Activated CD8-positive, alpha-beta T cell treated with anti-CD3 and anti-CD28 coated beads for 36 hours (primary cell): ENCODE measurements at regions not wholly inside any gene's neighbourhood (a gene's known extent, or its start where the extent isn't known, plus 50 kb on each side); places are given as distances from the start of the nearest gene placed in this dataset.

ENCODE experiments used
- ATAC-seq: fragments of 200-7000 bp; cut with Tn5 transposase; one replicate; pipeline ENCODE4 v1.10.0; 2021; ENCODE audit warnings: mild to moderate bottlenecking, moderate library complexity
- CTCF ChIA-PET: fragments of 350-600 bp; sonication (Branson Sonifier 250); formaldehyde crosslinking; loops from one replicate; lab custom pipeline; 2021; ENCODE audit warnings: antibody characterized with exemption; lab: Charles Lee
- POLR2A ChIA-PET: fragments of 350-600 bp; sonication (Branson Sonifier 250); formaldehyde crosslinking; loops from one replicate; lab custom pipeline; 2021; ENCODE audit warnings: antibody characterized with exemption; lab: Charles Lee
- DNase-seq: peaks from one replicate; pipeline ENCODE4 v3.0.0-alpha.2; 2020
- H3K27ac Mint-ChIP-seq: one replicate; pipeline ENCODE4 v1.8.0; 2021; ENCODE audit warnings: mild to moderate bottlenecking, mixed read lengths
- H3K27me3 Mint-ChIP-seq: one replicate; pipeline ENCODE4 v1.8.0; 2021; ENCODE audit warnings: mixed read lengths
- H3K36me3 Mint-ChIP-seq: one replicate; pipeline ENCODE4 v1.8.0; 2021; ENCODE audit warnings: low read depth, mixed read lengths
- H3K4me1 Mint-ChIP-seq: one replicate; pipeline ENCODE4 v1.8.0; 2021; ENCODE audit warnings: low read depth, mixed read lengths
- H3K4me3 Mint-ChIP-seq: one replicate; pipeline ENCODE4 v1.8.0; 2021; ENCODE audit warnings: mild to moderate bottlenecking, moderate library complexity, mixed read lengths
- H3K9me3 Mint-ChIP-seq: one replicate; pipeline ENCODE4 v1.8.0; 2021; ENCODE audit warnings: mixed read lengths
- CTCF ChIP-seq: fragments of 200-600 bp; IDR thresholded peaks from one replicate; pipeline ENCODE4 v1.8.0; 2022; ENCODE audit warnings: antibody characterized with exemption, mild to moderate bottlenecking
- intact Hi-C: fragments of 100-400 bp; cut with micrococcal nuclease; formaldehyde crosslinking; loops from one replicate; pipeline ENCODE4 v1.10.0; 2022

- no peaks in the 10 kb centered on the region for H3K4me1 Mint-ChIP-seq
- no peak for TF ChIP-seq CTCF
- H3K27me3 Mint-ChIP-seq = no peaks in the 10 kb centered on the region
- H3K9me3 Mint-ChIP-seq = no peaks in the 10 kb centered on the region
- CTCF ChIA-PET = no interaction called here
- intact Hi-C loops = no loop called here
- H3K36me3 Mint-ChIP-seq = no peaks in the 10 kb centered on the region
- no peak overlapping the region for H3K4me3 Mint-ChIP-seq
- DNase-seq = no peak
- H3K27ac Mint-ChIP-seq = no peak overlapping the region
- ATAC-seq = no peak
- POLR2A ChIA-PET = no interaction called here
Observed at GRCh38 chr6:156538875-156539660, 238.1 kb upstream of the ARID1B start.

- no peak overlapping the region for H3K27ac Mint-ChIP-seq
Observed at GRCh38 chr6:156534594-156534993, 242.6 kb upstream of the ARID1B start.

GRCh38 chr6:156533872-156534524, 243.2 kb upstream of the ARID1B start:
- no peak overlapping the region for H3K4me3 Mint-ChIP-seq
- ATAC-seq = no peak
- TF ChIP-seq CTCF = no peak
- ChIA-PET POLR2A (no interaction called here), CTCF (no interaction called here)
- no peak overlapping the region for H3K27ac Mint-ChIP-seq
- H3K9me3 Mint-ChIP-seq = no peaks in the 10 kb centered on the region
- intact Hi-C loops = no loop called here
- no peaks in the 10 kb centered on the region for H3K4me1 Mint-ChIP-seq
- H3K36me3 Mint-ChIP-seq = no peaks in the 10 kb centered on the region
- no peak for DNase-seq
- H3K27me3 Mint-ChIP-seq = no peaks in the 10 kb centered on the region

More at GRCh38 chr6:156534594-156534993, 242.6 kb upstream of the ARID1B start:
- Mint-ChIP-seq H3K36me3 (no peaks in the 10 kb centered on the region), H3K4me3 (no peak overlapping the region), H3K4me1 (no peaks in the 10 kb centered on the region), H3K27me3 (no peaks in the 10 kb centered on the region), H3K9me3 (no peaks in the 10 kb centered on the region)
- no peak for ATAC-seq
- no peak for TF ChIP-seq CTCF
- DNase-seq = no peak
- intact Hi-C loops = no loop called here
- ChIA-PET CTCF (no interaction called here), POLR2A (no interaction called here)

GRCh38 chr6:156526081-156526480, 251.1 kb upstream of the ARID1B start:
- ChIA-PET CTCF (no interaction called here), POLR2A (no interaction called here)
- Mint-ChIP-seq H3K27ac (no peak overlapping the region), H3K9me3 (no peaks in the 10 kb centered on the region), H3K4me3 (no peak overlapping the region), H3K27me3 (no peaks in the 10 kb centered on the region), H3K36me3 (no peaks in the 10 kb centered on the region), H3K4me1 (no peaks in the 10 kb centered on the region)
- ATAC-seq (no peak), DNase-seq (no peak)
- TF ChIP-seq CTCF = no peak
- intact Hi-C loops = no loop called here

- Mint-ChIP-seq H3K27ac (no peak overlapping the region), H3K36me3 (no peaks in the 10 kb centered on the region)
- CTCF ChIA-PET = no interaction called here
Observed at GRCh38 chr6:156525541-156525940, 251.6 kb upstream of the ARID1B start.

More at GRCh38 chr6:156525541-156525940, 251.6 kb upstream of the ARID1B start:
- Mint-ChIP-seq H3K27me3 (no peaks in the 10 kb centered on the region), H3K9me3 (no peaks in the 10 kb centered on the region), H3K4me3 (no peak overlapping the region), H3K4me1 (no peaks in the 10 kb centered on the region)
- POLR2A ChIA-PET = no interaction called here
- ATAC-seq (no peak), DNase-seq (no peak)
- no peak for TF ChIP-seq CTCF
- intact Hi-C loops = no loop called here
